NT2/D1 (cell line): ENCODE measurements at regions not wholly inside any gene's neighbourhood (a gene's known extent, or its start where the extent isn't known, plus 50 kb on each side); places are given as distances from the start of the nearest gene placed in this dataset.

Experiments
- DNase-seq: peaks from one replicate; pipeline ENCODE4 v3.0.0-alpha.2; 2011; ENCODE audit warnings: low read depth, low spot score
- H3K27me3 ChIP-seq: 2 replicates; pipeline ENCODE4 v1.6.0; 2011; ENCODE audit warnings: mild to moderate bottlenecking; ENCODE audit not compliant: insufficient read length, insufficient read depth
- H3K36me3 ChIP-seq: 2 replicates; pipeline ENCODE4 v1.6.1; 2011; ENCODE audit warnings: mild to moderate bottlenecking, low read length, mixed read lengths; ENCODE audit not compliant: insufficient read depth, insufficient read length
- H3K4me1 ChIP-seq: 2 replicates; pipeline ENCODE4 v1.5.1; 2011; ENCODE audit not compliant: insufficient read depth, insufficient read length
- H3K4me3 ChIP-seq: 2 replicates; pipeline ENCODE4 v1.5.1; 2011; ENCODE audit warnings: low read depth; ENCODE audit not compliant: insufficient read length
- H3K9ac ChIP-seq: 2 replicates; pipeline ENCODE4 v1.6.0; 2011; ENCODE audit warnings: low read depth; ENCODE audit not compliant: insufficient read length
- H3K9me3 ChIP-seq: 2 replicates; pipeline ENCODE4 v1.5.1; 2011; ENCODE audit warnings: mild to moderate bottlenecking, low read length; ENCODE audit not compliant: insufficient read depth
- SUZ12 ChIP-seq: IDR thresholded peaks from 2 replicates; pipeline ENCODE4 v1.6.1; 2011; ENCODE audit not compliant: insufficient read length, insufficient read depth; ENCODE audit errors: extremely low read depth
- YY1 ChIP-seq: IDR thresholded peaks from 2 replicates; pipeline ENCODE4 v1.6.1; 2011; ENCODE audit not compliant: insufficient read length, insufficient read depth
- ZNF274 ChIP-seq: IDR thresholded peaks from 2 replicates; pipeline ENCODE4 v1.6.1; 2011; ENCODE audit warnings: mild to moderate bottlenecking, low read depth, low read length

DNA sequence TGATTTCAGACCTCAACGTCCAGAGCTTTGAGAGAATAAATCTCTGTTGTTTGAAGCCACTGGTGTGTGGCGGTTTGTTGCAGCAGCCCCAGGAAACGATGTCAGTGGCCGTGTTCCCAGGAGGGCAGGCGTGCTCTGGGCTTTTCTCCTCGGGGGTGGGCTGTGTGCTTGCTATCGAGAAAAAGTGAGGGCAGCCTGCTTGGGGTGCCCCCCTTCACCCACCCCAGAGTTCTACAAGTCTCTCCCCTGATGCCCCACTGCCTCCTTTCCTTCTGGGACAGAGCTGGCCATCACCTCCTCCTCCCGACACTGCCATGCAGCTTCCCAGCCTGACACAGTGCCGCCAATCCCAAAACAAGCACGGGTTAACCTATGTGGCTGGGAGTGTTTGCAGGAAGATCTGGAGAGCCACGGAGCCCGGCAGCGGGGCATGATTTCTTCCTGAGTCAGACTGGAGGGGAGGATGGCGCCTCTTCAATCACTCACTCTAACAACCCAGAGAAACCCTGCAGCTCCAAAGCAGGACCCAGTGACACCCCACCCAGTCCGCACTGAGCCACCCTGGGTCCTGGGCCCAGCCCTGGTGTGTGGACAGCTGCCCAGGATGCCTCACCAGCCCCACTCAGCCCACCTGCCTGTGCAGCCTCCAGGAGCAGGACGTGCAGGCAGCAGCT, 213.7 kb upstream of the RAB6C start:
- TF ChIP-seq ZNF274: no peak
- TF ChIP-seq YY1: no peak
- TF ChIP-seq SUZ12: no peak
- no peak for DNase-seq

DNA sequence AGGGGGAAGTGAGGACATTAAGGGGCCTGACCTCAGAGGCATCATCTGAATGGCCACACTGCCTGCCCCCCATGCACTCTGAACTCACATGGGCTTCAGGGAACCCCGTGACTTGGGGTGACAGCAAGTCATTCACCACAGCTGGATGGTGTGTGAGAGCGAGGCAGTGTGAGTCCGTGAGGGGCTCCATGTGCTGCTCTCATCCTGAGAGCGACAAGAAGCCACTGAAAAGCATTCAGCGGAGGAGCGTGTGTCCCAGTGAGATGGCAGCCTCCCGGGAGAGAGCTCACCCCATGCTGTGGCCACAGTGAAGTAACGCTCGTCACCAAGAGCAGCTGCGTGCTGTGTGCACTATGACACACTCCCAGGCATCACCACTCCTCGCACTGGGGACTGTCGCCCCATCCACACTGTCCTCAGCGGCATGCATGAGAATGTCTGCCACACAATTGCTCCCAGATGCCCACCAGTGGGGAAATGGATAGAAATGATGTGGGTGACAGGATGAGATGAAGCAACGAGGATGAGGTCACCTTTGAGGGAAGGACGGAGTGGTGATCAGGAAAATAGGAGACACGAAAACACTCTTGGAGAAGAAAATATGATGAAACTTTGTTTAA, 213.0 kb upstream of the RAB6C start:
- Histone ChIP-seq H3K4me3 (no peak overlapping the region), H3K9ac (no peak overlapping the region), H3K9me3 (no peaks in the 10 kb centered on the region), H3K27me3 (no peaks in the 10 kb centered on the region), H3K36me3 (no peaks in the 10 kb centered on the region), H3K4me1 (peaks cover 21% of the 10 kb centered on the region)
- no peak for DNase-seq
- TF ChIP-seq SUZ12: no peak

More for the DNA sequence above, 213.7 kb upstream of the RAB6C start:
- Histone ChIP-seq H3K27me3 (no peaks in the 10 kb centered on the region), H3K9ac (no peak overlapping the region), H3K9me3 (no peaks in the 10 kb centered on the region), H3K36me3 (no peaks in the 10 kb centered on the region), H3K4me1 (peaks cover 21% of the 10 kb centered on the region), H3K4me3 (no peak overlapping the region)

DNA sequence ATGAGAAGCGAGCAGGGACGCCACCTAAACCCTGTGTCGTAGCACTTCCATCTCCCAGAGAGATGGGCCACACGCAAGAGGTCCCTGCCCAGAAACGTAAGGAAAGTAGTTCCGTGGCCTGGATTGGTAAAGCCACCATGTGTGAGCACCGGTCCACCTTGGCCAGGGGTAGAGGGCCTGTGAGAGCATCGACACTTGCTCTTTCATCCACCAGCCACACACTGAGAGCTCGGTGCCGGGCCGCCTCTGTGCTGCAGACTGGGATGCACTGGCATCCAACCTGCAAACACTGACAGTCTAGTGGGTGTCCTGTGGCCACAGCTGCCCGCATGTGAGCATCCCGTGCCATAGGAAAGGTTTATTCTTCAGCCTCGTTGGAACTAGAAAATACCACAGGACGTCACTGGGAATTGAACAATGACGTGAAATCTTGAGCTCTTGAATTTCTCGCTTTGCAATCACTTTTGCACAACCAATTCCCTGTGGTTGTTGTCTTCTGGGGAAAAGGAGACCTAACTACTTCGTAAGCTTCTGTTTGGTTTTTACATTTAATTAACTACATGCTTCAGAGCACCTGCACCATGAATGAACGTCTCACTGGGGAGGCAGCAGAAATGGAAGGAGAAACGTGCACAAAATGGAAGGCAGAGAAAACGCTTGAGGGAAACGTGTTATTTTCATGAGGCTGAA, 212.0 kb upstream of the RAB6C start:
- peaks cover 1% of the 10 kb centered on the region; the same call in 1 of the 2 replicates for H3K9me3 ChIP-seq
- H3K4me1 ChIP-seq: peaks cover 17% of the 10 kb centered on the region
- no peak for DNase-seq
- TF ChIP-seq YY1: no peak
- no peak for TF ChIP-seq SUZ12
- no peak for TF ChIP-seq ZNF274
- no peak overlapping the region for H3K4me3 ChIP-seq
- no peaks in the 10 kb centered on the region for H3K27me3 ChIP-seq
- no peaks in the 10 kb centered on the region for H3K36me3 ChIP-seq
- H3K9ac ChIP-seq: no peak overlapping the region

DNA sequence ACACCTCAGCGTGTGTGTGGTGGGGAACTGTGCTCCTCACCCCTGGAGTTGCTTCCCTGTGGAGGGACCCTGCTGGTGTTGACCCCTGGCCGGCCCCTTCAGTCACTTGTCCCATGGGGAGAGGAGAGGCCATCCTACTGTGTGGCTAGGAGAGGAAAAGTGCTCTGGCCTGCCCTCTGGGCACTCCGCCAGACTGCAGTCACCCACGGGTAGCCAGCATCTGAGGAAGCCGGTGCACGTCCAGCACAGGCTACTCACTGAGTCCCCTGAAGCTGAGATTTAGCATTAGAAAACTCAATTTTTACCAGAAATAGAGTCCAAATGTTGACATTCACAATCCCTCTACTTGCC, 211.5 kb upstream of the RAB6C start:
- H3K4me3 ChIP-seq: no peak overlapping the region
- no peaks in the 10 kb centered on the region for H3K27me3 ChIP-seq
- DNase-seq: no peak
- no peaks in the 10 kb centered on the region for H3K36me3 ChIP-seq
- H3K4me1 ChIP-seq: peaks cover 16% of the 10 kb centered on the region
- H3K9ac ChIP-seq: no peak overlapping the region
- H3K9me3 ChIP-seq: peaks cover 6% of the 10 kb centered on the region; the same call in 1 of the 2 replicates
- no peak for TF ChIP-seq SUZ12
- TF ChIP-seq YY1: no peak

DNA sequence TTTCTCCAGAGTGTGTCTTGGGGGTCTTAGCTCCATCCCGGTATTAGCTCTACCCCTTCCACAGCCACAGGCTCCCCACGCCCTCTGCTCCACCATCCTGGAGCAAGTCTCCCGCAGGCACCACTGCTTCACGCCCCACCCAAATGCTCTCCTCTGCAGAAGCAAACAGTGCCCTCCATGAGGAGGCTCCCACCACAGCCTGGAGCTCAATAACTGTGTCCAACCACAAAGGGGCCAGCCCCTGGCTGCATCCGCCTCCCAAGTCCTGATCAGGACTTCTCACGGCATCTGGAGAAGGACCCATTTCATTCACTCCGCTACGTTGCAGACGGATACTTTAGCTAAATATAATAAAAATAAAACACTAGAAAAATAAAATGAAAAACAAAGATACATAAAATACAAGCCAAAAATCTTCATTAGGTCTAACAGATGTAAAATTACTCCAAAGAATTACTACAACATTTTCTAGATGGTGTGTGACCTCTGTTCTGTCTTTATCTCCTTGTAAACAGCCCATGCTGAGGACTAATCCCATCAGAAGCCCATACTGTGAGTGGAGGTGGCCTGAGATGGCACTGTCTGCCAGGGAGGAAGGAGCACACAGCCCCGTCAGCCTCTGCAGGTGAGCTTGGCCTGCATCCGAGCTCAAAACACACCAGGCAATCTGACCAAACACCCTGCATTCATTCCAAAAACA, 210.8 kb upstream of the RAB6C start:
- Histone ChIP-seq H3K4me1 (peaks cover 13% of the 10 kb centered on the region), H3K36me3 (no peaks in the 10 kb centered on the region), H3K9me3 (peaks cover 6% of the 10 kb centered on the region; the same call in 1 of the 2 replicates), H3K9ac (no peak overlapping the region), H3K27me3 (no peaks in the 10 kb centered on the region), H3K4me3 (no peak overlapping the region)
- no peak for DNase-seq
- TF ChIP-seq SUZ12: no peak
- no peak for TF ChIP-seq YY1
- TF ChIP-seq ZNF274: no peak

DNA sequence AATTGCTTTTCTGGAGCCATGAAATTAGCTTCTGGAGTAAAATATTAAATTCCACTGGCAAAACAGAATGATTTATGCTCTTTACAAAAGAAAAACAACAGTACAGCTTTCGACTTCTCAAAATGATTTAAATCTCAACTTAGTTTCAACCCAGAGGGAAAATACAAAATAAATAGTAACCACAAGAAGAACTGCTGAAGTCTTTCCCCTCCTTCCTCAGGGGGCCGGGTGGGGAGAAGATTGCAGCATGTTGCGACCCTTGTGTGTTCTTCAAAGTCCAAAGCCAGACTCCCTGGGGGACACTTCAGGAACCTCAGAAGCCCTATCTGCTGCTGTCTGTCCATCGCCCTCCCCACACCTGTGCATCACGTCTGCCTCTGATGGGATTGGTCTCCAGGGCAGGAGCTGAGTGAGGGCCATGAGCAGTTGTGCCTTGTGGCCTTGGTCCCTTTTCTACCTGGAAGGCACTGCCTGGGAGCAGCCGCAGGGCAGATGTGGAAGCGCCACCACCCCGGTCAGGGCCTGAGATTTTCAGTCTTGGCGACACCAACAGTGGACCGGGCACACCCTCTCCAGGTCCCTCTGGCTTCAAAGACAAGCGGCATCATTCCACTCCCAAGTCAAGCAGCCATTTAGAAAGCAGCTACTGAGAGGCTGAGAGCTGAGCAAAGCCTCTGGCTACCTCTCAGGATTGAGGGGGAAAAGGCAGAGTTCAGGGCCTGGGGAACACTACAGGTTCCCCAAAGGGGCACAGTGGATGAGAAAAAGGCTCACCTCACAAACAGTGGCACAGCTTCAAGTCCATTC, 210.1 kb upstream of the RAB6C start:
- no peaks in the 10 kb centered on the region for H3K36me3 ChIP-seq
- no peaks in the 10 kb centered on the region for H3K27me3 ChIP-seq
- no peak overlapping the region for H3K9ac ChIP-seq
- DNase-seq: no peak
- peaks cover 6% of the 10 kb centered on the region; the same call in 1 of the 2 replicates for H3K9me3 ChIP-seq
- peaks cover 13% of the 10 kb centered on the region for H3K4me1 ChIP-seq
- no peak for TF ChIP-seq YY1
- TF ChIP-seq ZNF274: no peak
- TF ChIP-seq SUZ12: no peak
- H3K4me3 ChIP-seq: no peak overlapping the region
